ENCODE measurements at regions not wholly inside any gene's neighbourhood (a gene's known extent, or its start where the extent isn't known, plus 50 kb on each side); places are given as distances from the start of the nearest gene placed in this dataset.
"Not testable (repeated sequence)": the region's sequence is repeated elsewhere in the genome, so short reads cannot be mapped to it uniquely, and the experiment has no call there.

GRCh38 chr3:90080988-90081387, 973.6 kb downstream of the EPHA3 start:
- in situ Hi-C loops (cut with HindIII; ENCODE audit: low sequenced_read_pairs), result no loop called here
- DNase-seq (ENCODE audit: low read depth, low spot score), result no peak
- TF ChIP-seq CTCF (IDR thresholded peaks at IDR 0.05; ENCODE audit: low read depth, low read length), result no peak
- no peak overlapping the region for H3K4me3 ChIP-seq (ENCODE audit: low read depth, low read length)

GRCh38 chr3:90086297-90086696, 978.9 kb downstream of the EPHA3 start:
- DNase-seq (ENCODE audit: low read depth, low spot score); H3K4me3 ChIP-seq (ENCODE audit: low read depth, low read length); in situ Hi-C loops (cut with HindIII; ENCODE audit: low sequenced_read_pairs): not testable (repeated sequence)

- no peak for TF ChIP-seq CTCF (IDR thresholded peaks at IDR 0.05; ENCODE audit: low read depth, low read length)
- no peak for DNase-seq (ENCODE audit: low read depth, low spot score)
- no peak overlapping the region for H3K4me3 ChIP-seq (ENCODE audit: low read depth, low read length)
- in situ Hi-C loops (cut with HindIII; ENCODE audit: low sequenced_read_pairs), result no loop called here
These were observed 980.3 kb downstream of the EPHA3 start for GRCh38 chr3:90087703-90088102.

GRCh38 chr3:90091549-90091948, 984.1 kb downstream of the EPHA3 start:
- in situ Hi-C loops (cut with HindIII; ENCODE audit: low sequenced_read_pairs), result no loop called here
- no peak overlapping the region for H3K4me3 ChIP-seq (ENCODE audit: low read depth, low read length)
- peak; percentile 62 for TF ChIP-seq CTCF (IDR thresholded peaks at IDR 0.05; ENCODE audit: low read depth, low read length)
- peak; percentile 56 for DNase-seq (ENCODE audit: low read depth, low spot score)

GRCh38 chr3:90092994-90093393, 985.6 kb downstream of the EPHA3 start:
- in situ Hi-C loops (cut with HindIII; ENCODE audit: low sequenced_read_pairs), result no loop called here
- DNase-seq (ENCODE audit: low read depth, low spot score), result peak; percentile 29
- TF ChIP-seq CTCF (IDR thresholded peaks at IDR 0.05; ENCODE audit: low read depth, low read length), result peak; percentile 67
- H3K4me3 ChIP-seq (ENCODE audit: low read depth, low read length), result no peak overlapping the region

GRCh38 chr3:90095811-90096210, 988.4 kb downstream of the EPHA3 start:
- H3K4me3 ChIP-seq (ENCODE audit: low read depth, low read length), result no peak overlapping the region
- TF ChIP-seq CTCF (IDR thresholded peaks at IDR 0.05; ENCODE audit: low read depth, low read length), result no peak
- DNase-seq (ENCODE audit: low read depth, low spot score), result no peak
- in situ Hi-C loops (cut with HindIII; ENCODE audit: low sequenced_read_pairs), result no loop called here

GRCh38 chr3:90099493-90099892, 992.1 kb downstream of the EPHA3 start:
- no peak for TF ChIP-seq CTCF (IDR thresholded peaks at IDR 0.05; ENCODE audit: low read depth, low read length)
- in situ Hi-C loops (cut with HindIII; ENCODE audit: low sequenced_read_pairs), result no loop called here
- no peak for DNase-seq (ENCODE audit: low read depth, low spot score)
- H3K4me3 ChIP-seq (ENCODE audit: low read depth, low read length), result no peak overlapping the region

All from astrocyte of the spinal cord (primary cell).